GM19395 (cell line): ENCODE measurements at regions not wholly inside any gene's neighbourhood (a gene's known extent, or its start where the extent isn't known, plus 50 kb on each side); places are given as distances from the start of the nearest gene placed in this dataset.

Experiments
- ATAC-seq: cut with Tn5 transposase; IDR thresholded peaks from one replicate; pipeline ENCODE4 v1.9.1; 2021; ENCODE audit warnings: mild to moderate bottlenecking, moderate library complexity; ENCODE audit not compliant: unreplicated experiment

GRCh38 chr9:118561051-118561450, 808.2 kb downstream of the BRINP1 start:
- no peak for ATAC-seq

GRCh38 chr9:118563677-118564076, 805.6 kb downstream of the BRINP1 start:
- ATAC-seq, result no peak

GRCh38 chr9:118567861-118568260, 801.4 kb downstream of the BRINP1 start:
- no peak for ATAC-seq

GRCh38 chr9:118568704-118569103, 800.5 kb downstream of the BRINP1 start:
- ATAC-seq, result no peak

- ATAC-seq, result no peak
These were observed 800.1 kb downstream of the BRINP1 start for GRCh38 chr9:118569148-118569547.

- ATAC-seq, result no peak
These were observed 799.2 kb downstream of the BRINP1 start for GRCh38 chr9:118570066-118570465.

GRCh38 chr9:118575341-118576070, 793.7 kb downstream of the BRINP1 start:
- no peak for ATAC-seq

- no peak for ATAC-seq
These were observed 792.1 kb downstream of the BRINP1 start for GRCh38 chr9:118577121-118577520.

GRCh38 chr9:118578467-118578866, 790.8 kb downstream of the BRINP1 start:
- no peak for ATAC-seq

- ATAC-seq, result no peak
These were observed 785.8 kb downstream of the BRINP1 start for GRCh38 chr9:118583414-118583813.

GRCh38 chr9:118586978-118587377, 782.3 kb downstream of the BRINP1 start:
- ATAC-seq, result no peak

GRCh38 chr9:118594428-118594827, 774.8 kb downstream of the BRINP1 start:
- ATAC-seq, result no peak

- no peak for ATAC-seq
These were observed 773.4 kb downstream of the BRINP1 start for GRCh38 chr9:118595719-118596305.

- ATAC-seq, result no peak
These were observed 772.7 kb downstream of the BRINP1 start for GRCh38 chr9:118596374-118597015.

- ATAC-seq, result no peak
These were observed 762.6 kb downstream of the BRINP1 start for GRCh38 chr9:118606668-118607067.

GRCh38 chr9:118609355-118610044, 759.7 kb downstream of the BRINP1 start:
- no peak for ATAC-seq

GRCh38 chr9:118612201-118612600, 757.0 kb downstream of the BRINP1 start:
- ATAC-seq, result no peak

GRCh38 chr9:118613996-118614395, 755.2 kb downstream of the BRINP1 start:
- no peak for ATAC-seq

- ATAC-seq, result no peak
These were observed 751.2 kb downstream of the BRINP1 start for GRCh38 chr9:118618084-118618483.

GRCh38 chr9:118618849-118619248, 750.4 kb downstream of the BRINP1 start:
- ATAC-seq, result no peak

GRCh38 chr9:118624608-118625007, 744.6 kb downstream of the BRINP1 start:
- ATAC-seq, result no peak

GRCh38 chr9:118630079-118630478, 739.2 kb downstream of the BRINP1 start:
- no peak for ATAC-seq
